OCI-LY7 (cell line): ENCODE measurements at regions not wholly inside any gene's neighbourhood (a gene's known extent, or its start where the extent isn't known, plus 50 kb on each side); places are given as distances from the start of the nearest gene placed in this dataset.

Source experiments
- BruUV-seq: library from RNA; stranded (reverse); fragments of 400-500 nt; replicated peaks from 2 replicates; lab custom pipeline; 2021; lab: Mats Ljungman, UMichigan
- CTCF ChIA-PET: fragments of 300-600 bp; sonication (Branson Sonifier 250); formaldehyde crosslinking; loops from one replicate; lab custom pipeline; 2022; ENCODE audit warnings: antibody characterized with exemption; ENCODE audit not compliant: unreplicated experiment; lab: Charles Lee
- POLR2A ChIA-PET: fragments of 300-600 bp; sonication (Branson Sonifier 250); formaldehyde crosslinking; loops from one replicate; lab custom pipeline; 2022; ENCODE audit warnings: antibody characterized with exemption; lab: Charles Lee
- DNase-seq: peaks from one replicate; pipeline ENCODE4 v3.0.0-alpha.2; 2015; ENCODE audit warnings: low spot score
- H2AFZ ChIP-seq: fragments of 200-600 bp; sonication (generic), shearing (Covaris generic); 2 replicates; pipeline ENCODE4 v1.6.1; 2014; ENCODE audit warnings: mild to moderate bottlenecking, antibody characterized with exemption, low read length, moderate library complexity
- H3K27ac ChIP-seq: fragments of 200-600 bp; sonication (generic); 2 replicates; pipeline ENCODE4 v1.5.1; 2014; ENCODE audit warnings: mixed run types, low read depth, mild to moderate bottlenecking, moderate library complexity, low read length, inconsistent platforms; ENCODE audit not compliant: poor library complexity, severe bottlenecking
- H3K36me3 ChIP-seq: fragments of 200-600 bp; sonication (generic); 2 replicates; pipeline ENCODE4 v1.6.1; 2014; ENCODE audit warnings: mild to moderate bottlenecking, antibody characterized with exemption, low read length, moderate library complexity, mixed read lengths; ENCODE audit not compliant: insufficient read depth
- H3K4me1 ChIP-seq: fragments of 200-600 bp; sonication (generic); 2 replicates; pipeline ENCODE4 v1.5.1; 2014; ENCODE audit warnings: mild to moderate bottlenecking, low read length; ENCODE audit not compliant: insufficient read depth, poor library complexity, severe bottlenecking
- H3K4me2 ChIP-seq: fragments of 200-600 bp; sonication (generic); 2 replicates; pipeline ENCODE4 v1.6.1; 2014; ENCODE audit warnings: mild to moderate bottlenecking, low read length
- H3K4me3 ChIP-seq: fragments of 200-600 bp; sonication (generic); 2 replicates; pipeline ENCODE4 v1.5.1; 2014; ENCODE audit warnings: mild to moderate bottlenecking, low read depth, low read length; ENCODE audit not compliant: poor library complexity, severe bottlenecking
- H3K79me2 ChIP-seq: fragments of 200-600 bp; sonication (generic); 2 replicates; pipeline ENCODE4 v1.6.1; 2016; ENCODE audit warnings: low read depth, mild to moderate bottlenecking, low read length, moderate library complexity, mixed read lengths; ENCODE audit not compliant: insufficient read depth
- H3K9me2 ChIP-seq: fragments of 200-600 bp; sonication (generic); 2 replicates; pipeline ENCODE4 v1.6.1; 2016; ENCODE audit warnings: mild to moderate bottlenecking, low read length, mixed read lengths; ENCODE audit not compliant: insufficient read depth
- H3K9me3 ChIP-seq: fragments of 200-600 bp; sonication (generic); 2 replicates; pipeline ENCODE4 v1.6.1; 2014; ENCODE audit warnings: mild to moderate bottlenecking, mixed run types, low read length, mixed read lengths
- H4K20me1 ChIP-seq: fragments of 200-600 bp; sonication (generic); 2 replicates; pipeline ENCODE4 v1.6.1; 2014; ENCODE audit warnings: mild to moderate bottlenecking, antibody characterized with exemption, low read length, moderate library complexity, mixed read lengths; ENCODE audit not compliant: insufficient read depth
- CTCF ChIP-seq: fragments of 200-600 bp; sonication (generic); conservative IDR thresholded peaks from 2 replicates; pipeline ENCODE4 v1.5.1; 2014; ENCODE audit warnings: mild to moderate bottlenecking, antibody characterized with exemption, low read length, moderate library complexity, mixed read lengths
- EZH2phosphoT487 ChIP-seq: fragments of 200-600 bp; sonication (generic); IDR thresholded peaks from 2 replicates; pipeline ENCODE4 v1.6.1; 2018; ENCODE audit warnings: low read depth, borderline replicate concordance, mild to moderate bottlenecking, mixed run types, antibody characterized with exemption, low read length, moderate library complexity, mixed read lengths
- intact Hi-C: fragments of 100-400 bp; cut with micrococcal nuclease; formaldehyde crosslinking; loops from one replicate; pipeline ENCODE4 v1.10.0; 2022; ENCODE audit not compliant: unreplicated experiment

DNA sequence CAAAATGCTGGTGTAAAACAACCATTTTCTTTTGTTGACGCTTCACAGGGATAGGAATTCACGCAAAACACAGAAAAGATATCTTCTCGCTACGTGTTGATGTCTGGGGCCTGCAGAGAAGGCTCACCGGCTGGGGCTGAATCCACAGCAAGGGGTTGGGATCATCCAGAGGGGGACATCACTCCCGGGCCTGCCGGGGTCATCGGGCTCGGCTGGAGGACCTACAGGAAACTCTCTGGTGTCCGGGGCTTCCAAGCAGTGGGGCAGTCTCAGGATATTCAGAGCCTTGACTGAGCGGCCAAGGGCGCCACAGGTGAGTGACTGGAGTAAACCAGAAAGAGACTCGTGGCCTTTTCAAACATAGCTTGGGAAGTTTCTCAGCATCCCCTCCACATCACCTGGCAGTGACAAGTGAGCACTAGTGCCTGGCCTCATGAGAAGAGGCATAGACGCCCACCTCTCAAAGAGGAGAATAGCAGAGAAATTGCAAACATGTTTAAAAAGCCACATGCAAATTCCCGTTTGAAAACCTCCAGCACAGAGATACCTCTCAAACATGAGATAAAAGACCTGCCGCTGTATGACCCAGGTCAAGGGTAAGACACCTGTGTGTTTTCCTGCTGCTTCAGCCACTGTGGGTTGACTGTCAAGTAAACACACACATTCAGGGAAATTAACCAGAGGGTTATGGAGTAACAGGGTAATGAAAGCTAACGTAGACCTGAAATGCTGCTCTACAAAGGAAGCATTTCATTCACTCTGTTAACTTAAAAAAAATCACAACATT lies 50.8 kb upstream of the SIMC1 start:
- ChIA-PET POLR2A (no interaction called here), CTCF (no interaction called here)
- intact Hi-C loops, result no loop called here
- H4K20me1 ChIP-seq, result no peaks in the 10 kb centered on the region
- H3K4me3 ChIP-seq, result no peak overlapping the region
- no peak overlapping the region for H3K27ac ChIP-seq
- no peaks in the 10 kb centered on the region for H3K4me1 ChIP-seq
- no peaks in the 10 kb centered on the region for H3K9me2 ChIP-seq
- H3K36me3 ChIP-seq, result no peaks in the 10 kb centered on the region
- H3K9me3 ChIP-seq, result no peaks in the 10 kb centered on the region
- TF ChIP-seq EZH2phosphoT487 (no peak), CTCF (no peak)
- DNase-seq, result no peak
- H3K79me2 ChIP-seq, result no peaks in the 10 kb centered on the region
- no peak overlapping the region for H2AFZ ChIP-seq
- no peak overlapping the region for H3K4me2 ChIP-seq
- BruUV-seq, result no TSS peak

DNA sequence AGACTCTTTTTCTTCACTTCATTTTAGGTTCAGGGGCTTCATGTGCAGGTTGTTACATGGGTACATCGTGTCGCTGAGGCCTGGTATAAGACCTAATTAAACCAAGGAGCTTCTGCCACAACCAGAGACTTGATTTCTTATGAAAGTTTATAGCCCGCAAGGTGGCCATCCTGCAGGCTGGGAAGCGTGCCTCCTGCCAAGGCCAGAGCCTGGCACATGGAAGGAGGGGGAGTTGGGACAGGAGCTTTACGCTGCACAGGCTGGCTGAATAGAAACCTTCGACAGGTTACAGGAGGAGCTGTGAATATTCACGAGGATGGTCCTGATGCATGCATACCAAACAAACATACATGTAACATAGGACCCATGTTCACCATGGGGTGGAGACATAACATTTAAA lies 50.1 kb upstream of the SIMC1 start:
- no peaks in the 10 kb centered on the region for H3K79me2 ChIP-seq
- BruUV-seq, result no TSS peak
- no peak overlapping the region for H2AFZ ChIP-seq
- H3K9me3 ChIP-seq, result no peaks in the 10 kb centered on the region
- H3K4me2 ChIP-seq, result no peak overlapping the region
- ChIA-PET POLR2A (no interaction called here), CTCF (no interaction called here)
- no peaks in the 10 kb centered on the region for H3K9me2 ChIP-seq
- no peak for TF ChIP-seq CTCF
- no peak for TF ChIP-seq EZH2phosphoT487
- H3K4me1 ChIP-seq, result no peaks in the 10 kb centered on the region
- no peak overlapping the region for H3K27ac ChIP-seq
- H3K4me3 ChIP-seq, result no peak overlapping the region
- H4K20me1 ChIP-seq, result no peaks in the 10 kb centered on the region
- intact Hi-C loops, result no loop called here
- no peaks in the 10 kb centered on the region for H3K36me3 ChIP-seq
- DNase-seq, result no peak
